Hepatic stellate cell (primary cell): ENCODE measurements at regions not wholly inside any gene's neighbourhood (a gene's known extent, or its start where the extent isn't known, plus 50 kb on each side); places are given as distances from the start of the nearest gene placed in this dataset.
"Not testable (repeated sequence)": the region's sequence is repeated elsewhere in the genome, so short reads cannot be mapped to it uniquely, and the experiment has no call there.

Experiments
- DNase-seq: peaks from one replicate; pipeline ENCODE4 v3.0.0; 2011; ENCODE audit warnings: low spot score

DNA sequence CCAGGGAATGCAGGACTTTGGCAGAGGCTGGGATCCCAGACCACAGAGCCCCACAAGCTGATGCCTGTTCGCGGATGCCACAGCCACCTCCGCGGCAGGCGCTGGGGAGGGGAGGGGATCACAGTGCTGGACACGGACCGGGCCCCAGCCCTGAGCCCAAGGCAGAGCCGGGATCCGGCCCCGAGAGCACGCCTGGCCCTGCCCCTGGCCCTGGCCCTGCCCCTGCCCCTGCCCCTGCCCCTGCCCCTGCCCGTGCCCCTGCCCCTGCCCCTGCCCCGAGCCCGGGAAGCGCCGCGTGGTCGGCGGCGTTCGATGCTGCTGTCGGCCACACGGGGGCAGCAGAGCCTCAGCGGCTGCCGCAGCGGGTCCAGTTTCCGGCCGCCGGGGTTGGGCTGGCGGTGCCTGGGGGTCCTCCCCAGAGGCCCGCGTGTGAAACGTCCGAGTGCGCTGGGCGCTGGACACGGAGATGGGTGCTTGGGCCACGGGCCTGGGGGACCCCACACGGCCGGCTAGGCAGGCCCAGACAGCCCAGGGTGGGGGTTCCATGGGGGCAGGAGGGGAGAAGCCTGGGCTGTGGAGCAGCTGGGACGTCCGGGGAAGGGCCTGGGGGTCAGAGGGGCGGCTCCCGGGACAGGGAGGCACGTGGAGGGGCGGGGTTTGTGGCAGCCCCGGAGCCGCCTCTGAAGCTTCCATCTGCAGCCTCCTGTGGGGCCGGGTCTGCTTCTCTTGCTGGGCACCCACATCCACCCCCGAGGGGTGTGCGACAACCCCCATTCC, 153.8 kb downstream of the TMEM121 start:
- DNase-seq: not testable (repeated sequence)

GRCh38 chr14:105680736-105681098, 154.3 kb downstream of the TMEM121 start:
- DNase-seq: not testable (repeated sequence)

DNA sequence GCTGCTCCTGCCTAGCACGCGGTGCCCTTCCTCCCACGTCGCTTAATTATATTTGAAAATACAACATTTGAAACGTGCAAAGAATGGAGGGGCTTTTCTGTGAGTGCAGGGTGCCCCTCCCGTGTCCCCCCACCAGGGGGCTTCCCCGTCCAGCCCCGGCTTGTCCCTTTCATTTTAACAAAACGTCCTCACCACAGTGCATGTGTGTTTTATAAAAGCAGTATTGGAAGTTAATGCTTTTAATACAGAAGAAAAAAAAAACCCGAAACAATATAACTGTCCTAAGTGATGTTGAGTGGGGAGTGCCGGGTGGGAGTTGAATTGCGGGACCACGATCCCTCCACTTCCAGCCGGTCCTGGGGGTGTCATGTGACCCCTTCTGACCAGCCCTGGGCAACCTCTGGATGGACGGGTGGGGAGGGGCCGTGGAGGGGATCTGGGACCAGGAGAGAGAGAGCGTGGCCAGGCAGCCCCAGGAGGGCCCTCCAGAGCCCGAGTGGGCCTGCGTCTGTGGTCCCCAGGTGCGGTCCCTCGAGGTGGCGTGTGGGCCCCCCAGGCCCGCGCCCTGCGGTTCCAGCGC, 155.3 kb downstream of the TMEM121 start:
- not testable (repeated sequence) for DNase-seq

- DNase-seq: not testable (repeated sequence)
Observed at GRCh38 chr14:105682442-105682841, 156.1 kb downstream of the TMEM121 start.

- no peak for DNase-seq
Observed at GRCh38 chr14:105682956-105683570, 156.7 kb downstream of the TMEM121 start.

DNA sequence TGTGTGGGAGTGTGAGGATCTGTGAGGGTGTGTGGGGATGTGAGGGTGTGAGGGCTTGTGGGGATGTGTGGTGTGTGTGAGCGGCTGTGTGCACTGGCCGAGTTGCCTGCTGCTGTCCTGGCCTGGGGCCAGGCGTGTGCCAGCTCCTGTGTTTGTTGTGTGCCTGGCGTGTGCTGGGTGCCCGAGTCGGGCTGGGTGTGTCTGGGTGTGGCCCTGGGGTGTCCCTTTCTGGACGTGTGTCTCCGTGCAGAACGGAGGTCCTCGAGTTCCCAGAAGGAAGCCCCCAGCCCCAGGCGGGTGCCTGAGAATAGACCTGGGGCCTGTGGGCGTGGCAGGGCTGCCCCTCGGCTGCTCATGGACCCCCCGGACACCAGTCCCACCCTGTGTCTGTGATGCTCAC, 157.7 kb downstream of the TMEM121 start:
- DNase-seq: not testable (repeated sequence)

GRCh38 chr14:105684597-105684996, 158.2 kb downstream of the TMEM121 start:
- not testable (repeated sequence) for DNase-seq

DNA sequence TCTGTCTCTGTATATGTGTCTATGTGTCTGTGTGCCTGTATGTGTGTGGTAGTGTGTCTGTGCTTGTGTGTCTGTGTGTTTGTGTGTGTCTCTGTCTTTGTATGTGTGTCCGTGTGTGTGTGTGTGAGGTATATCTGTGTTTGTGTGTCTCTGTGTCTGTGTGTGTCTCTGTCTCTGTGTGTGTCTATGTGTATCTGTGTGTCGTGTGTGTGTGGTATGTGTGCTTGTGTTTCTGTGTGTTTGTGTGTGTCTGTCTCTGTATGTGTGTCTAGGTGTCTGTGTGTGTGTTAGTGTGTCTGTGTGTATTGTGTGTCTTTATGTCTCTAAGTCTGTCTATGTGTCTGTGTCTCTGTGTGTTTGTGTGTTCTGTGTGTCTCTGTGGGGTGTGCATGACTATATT, 158.6 kb downstream of the TMEM121 start:
- DNase-seq: no peak

DNA sequence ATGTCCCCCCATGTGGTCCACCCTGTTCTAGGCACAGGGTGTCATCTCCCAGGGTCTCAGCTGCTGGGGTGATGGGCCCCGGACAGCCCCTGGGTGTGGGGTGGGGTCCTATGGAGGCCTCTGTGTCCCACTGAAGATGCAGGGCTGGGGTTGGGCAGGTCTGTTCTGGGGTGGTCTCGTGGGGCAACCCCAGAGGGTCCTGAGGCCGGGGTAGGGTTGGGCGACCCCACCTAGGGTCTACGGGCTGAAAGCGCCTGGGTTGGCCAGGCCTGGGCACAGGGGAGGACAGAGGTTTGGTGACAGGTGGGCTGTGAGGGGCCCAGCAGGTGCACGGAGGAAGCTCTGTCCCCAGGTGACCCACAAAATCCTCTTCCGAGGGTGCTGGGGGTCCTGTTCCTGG, 159.2 kb downstream of the TMEM121 start:
- DNase-seq: not testable (repeated sequence)

DNA sequence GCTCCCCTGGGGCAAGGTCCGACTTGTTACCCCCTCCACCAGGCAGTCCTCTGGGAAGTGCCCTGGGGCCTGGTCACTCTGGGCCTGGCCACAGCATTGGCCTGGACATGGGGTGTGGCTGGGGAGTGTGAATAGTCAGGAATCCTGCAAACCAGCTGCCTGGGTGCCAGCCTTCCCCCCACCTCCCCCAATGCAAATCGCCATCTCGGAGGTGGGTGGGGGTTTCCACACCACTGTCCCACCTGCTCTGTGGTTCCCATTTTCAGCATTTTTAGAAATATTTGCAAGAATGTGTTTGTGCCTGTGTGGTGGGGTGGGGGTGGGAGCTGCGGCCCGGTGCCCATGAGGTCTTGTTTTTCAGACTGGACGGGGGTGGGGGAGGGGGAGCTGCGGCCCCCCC, 159.7 kb downstream of the TMEM121 start:
- DNase-seq: not testable (repeated sequence)

- not testable (repeated sequence) for DNase-seq
Observed at GRCh38 chr14:105686462-105687170, 160.2 kb downstream of the TMEM121 start.

- not testable (repeated sequence) for DNase-seq
Observed at GRCh38 chr14:105687171-105688022, 161.0 kb downstream of the TMEM121 start.

DNA sequence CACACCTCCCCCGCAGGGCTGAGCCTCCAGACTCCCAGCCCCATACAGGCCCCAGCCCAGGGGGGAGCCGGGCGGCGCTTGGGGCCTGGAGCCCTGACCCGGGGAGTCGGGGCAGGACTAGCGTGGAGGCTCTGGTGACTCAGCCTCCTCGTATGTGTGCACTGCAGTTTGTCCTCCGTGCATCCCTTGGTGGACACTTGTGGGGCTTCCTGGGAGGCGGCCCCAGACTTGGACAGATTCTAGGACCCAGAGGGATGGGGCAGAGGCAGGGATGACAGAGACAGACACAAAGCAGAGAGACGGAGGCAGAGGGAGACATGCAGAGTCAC, 161.6 kb downstream of the TMEM121 start:
- not testable (repeated sequence) for DNase-seq

DNA sequence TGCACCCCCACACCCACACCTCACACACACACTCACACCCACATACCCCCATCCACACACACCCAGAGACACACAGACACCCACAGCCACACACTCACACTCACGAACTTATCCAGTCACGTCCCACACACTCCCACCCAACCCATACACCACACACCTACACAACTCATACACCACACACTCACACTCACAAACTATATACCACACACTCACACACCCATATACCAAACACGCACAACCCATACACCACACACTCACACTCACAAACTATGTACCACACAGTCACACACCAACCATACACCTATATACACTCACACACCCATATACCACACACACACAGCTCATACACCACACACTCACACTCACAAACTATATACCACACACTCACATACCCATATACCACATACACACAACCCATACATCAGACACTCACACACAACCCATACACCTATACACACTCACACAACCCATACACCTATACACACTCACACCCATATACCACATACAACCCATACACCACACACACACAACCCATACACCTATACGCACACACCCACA, 162.4 kb downstream of the TMEM121 start:
- not testable (repeated sequence) for DNase-seq

DNA sequence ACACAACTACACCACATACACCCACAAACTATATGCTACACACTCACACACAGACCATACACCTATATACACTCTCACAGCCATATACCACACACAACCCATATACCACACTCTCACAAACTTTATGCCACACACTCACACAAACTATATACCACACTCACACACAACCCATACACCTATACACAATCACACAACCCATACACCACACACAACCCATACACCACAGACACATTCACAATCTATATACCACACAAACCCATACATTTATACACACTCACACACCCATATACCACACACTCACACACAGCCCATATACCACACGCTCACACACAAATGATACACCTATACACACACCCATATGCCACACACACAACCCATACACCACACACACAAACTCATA, 163.3 kb downstream of the TMEM121 start:
- DNase-seq: no peak

GRCh38 chr14:105690671-105691070, 164.3 kb downstream of the TMEM121 start:
- DNase-seq: no peak

- not testable (repeated sequence) for DNase-seq
Observed at GRCh38 chr14:105691321-105692109, 165.1 kb downstream of the TMEM121 start.

GRCh38 chr14:105692110-105692685, 165.8 kb downstream of the TMEM121 start:
- DNase-seq: not testable (repeated sequence)

- no peak for DNase-seq
Observed at GRCh38 chr14:105694961-105695360, 168.6 kb downstream of the TMEM121 start.

- not testable (repeated sequence) for DNase-seq
Observed at GRCh38 chr14:105696388-105696787, 170.0 kb downstream of the TMEM121 start.
